ENCODE measurements at regions not wholly inside any gene's neighbourhood (a gene's known extent, or its start where the extent isn't known, plus 50 kb on each side); places are given as distances from the start of the nearest gene placed in this dataset.
"Not testable (repeated sequence)": the region's sequence is repeated elsewhere in the genome, so short reads cannot be mapped to it uniquely, and the experiment has no call there.

- H3K36me3 ChIP-seq (ENCODE audit: control insufficient read depth, insufficient read depth, low read length); DNase-seq (ENCODE audit: low read depth); H3K27me3 ChIP-seq (ENCODE audit: control insufficient read depth, insufficient read depth, low read length); H3K4me3 ChIP-seq (ENCODE audit: low read depth, low read length): not testable (repeated sequence)
These were observed 298.0 kb downstream of the ANAPC1 start for GRCh38 chr2:111586014-111586413.

GRCh38 chr2:111595072-111595471, 288.9 kb downstream of the ANAPC1 start:
- not testable (repeated sequence) for H3K4me3 ChIP-seq (ENCODE audit: low read depth, low read length); H3K27me3 ChIP-seq (ENCODE audit: control insufficient read depth, insufficient read depth, low read length); H3K36me3 ChIP-seq (ENCODE audit: control insufficient read depth, insufficient read depth, low read length); DNase-seq (ENCODE audit: low read depth)

DNA sequence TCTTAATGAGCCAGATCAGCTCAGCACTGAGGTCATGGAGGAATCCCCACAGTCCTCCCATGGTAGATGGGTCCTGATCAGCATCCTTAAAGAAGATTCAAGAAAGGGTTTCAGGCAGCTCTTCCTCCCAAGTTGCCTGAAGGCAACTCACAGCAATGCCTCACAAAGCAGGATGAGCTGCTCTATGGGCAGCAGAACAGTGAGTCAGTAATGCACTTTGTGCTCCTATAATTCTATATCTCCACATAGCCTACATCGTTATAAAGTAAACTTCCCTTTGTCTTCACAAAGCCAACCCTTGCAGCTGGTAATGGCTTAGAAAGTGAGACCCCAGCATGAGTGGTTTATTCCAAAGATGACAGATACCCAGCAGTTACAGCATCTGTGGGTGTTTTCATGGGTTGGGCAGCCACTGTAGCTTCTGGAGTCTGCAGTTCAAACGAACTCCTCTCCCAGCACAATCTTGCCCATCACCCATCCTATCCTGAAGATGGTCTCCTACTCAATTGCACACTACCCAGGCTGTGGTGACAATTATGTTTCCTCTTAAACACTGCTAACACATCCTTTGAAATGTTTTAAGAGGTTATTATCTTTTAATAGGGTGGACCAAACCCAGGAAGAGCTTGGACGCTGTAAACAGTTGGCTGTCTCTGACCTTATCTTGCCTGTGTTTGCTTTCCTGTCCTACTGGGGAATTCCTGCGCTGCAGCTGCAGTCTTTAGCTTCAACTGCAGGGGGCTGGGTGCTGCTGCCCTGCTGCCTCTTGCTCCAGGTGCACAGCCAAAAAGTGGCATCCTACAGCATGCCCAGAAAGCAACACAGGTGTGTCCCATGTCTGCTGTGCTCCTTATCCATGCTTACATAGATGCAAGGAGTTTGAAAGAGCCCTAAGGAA, 286.9 kb downstream of the ANAPC1 start:
- DNase-seq (ENCODE audit: low read depth); H3K4me3 ChIP-seq (ENCODE audit: low read depth, low read length); H3K36me3 ChIP-seq (ENCODE audit: control insufficient read depth, insufficient read depth, low read length); H3K27me3 ChIP-seq (ENCODE audit: control insufficient read depth, insufficient read depth, low read length): not testable (repeated sequence)

- not testable (repeated sequence) for DNase-seq (ENCODE audit: low read depth); H3K4me3 ChIP-seq (ENCODE audit: low read depth, low read length); H3K36me3 ChIP-seq (ENCODE audit: control insufficient read depth, insufficient read depth, low read length); H3K27me3 ChIP-seq (ENCODE audit: control insufficient read depth, insufficient read depth, low read length)
These were observed 285.0 kb downstream of the ANAPC1 start for GRCh38 chr2:111598944-111599343.

GRCh38 chr2:111602259-111602658, 281.7 kb downstream of the ANAPC1 start:
- not testable (repeated sequence) for DNase-seq (ENCODE audit: low read depth); H3K4me3 ChIP-seq (ENCODE audit: low read depth, low read length); H3K27me3 ChIP-seq (ENCODE audit: control insufficient read depth, insufficient read depth, low read length); H3K36me3 ChIP-seq (ENCODE audit: control insufficient read depth, insufficient read depth, low read length)

- not testable (repeated sequence) for H3K4me3 ChIP-seq (ENCODE audit: low read depth, low read length); H3K27me3 ChIP-seq (ENCODE audit: control insufficient read depth, insufficient read depth, low read length); H3K36me3 ChIP-seq (ENCODE audit: control insufficient read depth, insufficient read depth, low read length); DNase-seq (ENCODE audit: low read depth)
These were observed 278.2 kb downstream of the ANAPC1 start for GRCh38 chr2:111605798-111606197.

DNA sequence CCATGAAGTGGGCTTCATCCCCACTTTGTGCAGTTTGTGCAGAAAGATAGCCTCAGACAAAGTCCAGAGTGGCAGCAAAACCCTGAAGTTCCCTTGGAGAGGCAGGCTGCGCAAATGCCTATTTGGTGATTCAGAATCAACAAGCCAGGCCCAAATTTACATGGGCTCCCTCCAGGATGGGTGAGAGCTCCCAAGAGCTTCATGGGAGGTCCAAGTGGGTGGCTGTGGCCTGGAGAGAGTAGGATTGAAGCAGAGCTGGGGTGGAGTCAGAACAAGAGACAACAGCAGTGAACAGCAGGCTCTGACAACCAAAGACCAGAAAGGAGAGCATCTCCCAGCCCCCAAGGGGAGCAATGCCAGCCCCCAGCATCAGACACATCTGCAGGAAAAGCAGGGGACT, 277.4 kb downstream of the ANAPC1 start:
- not testable (repeated sequence) for H3K4me3 ChIP-seq (ENCODE audit: low read depth, low read length); DNase-seq (ENCODE audit: low read depth); H3K36me3 ChIP-seq (ENCODE audit: control insufficient read depth, insufficient read depth, low read length); H3K27me3 ChIP-seq (ENCODE audit: control insufficient read depth, insufficient read depth, low read length)

DNA sequence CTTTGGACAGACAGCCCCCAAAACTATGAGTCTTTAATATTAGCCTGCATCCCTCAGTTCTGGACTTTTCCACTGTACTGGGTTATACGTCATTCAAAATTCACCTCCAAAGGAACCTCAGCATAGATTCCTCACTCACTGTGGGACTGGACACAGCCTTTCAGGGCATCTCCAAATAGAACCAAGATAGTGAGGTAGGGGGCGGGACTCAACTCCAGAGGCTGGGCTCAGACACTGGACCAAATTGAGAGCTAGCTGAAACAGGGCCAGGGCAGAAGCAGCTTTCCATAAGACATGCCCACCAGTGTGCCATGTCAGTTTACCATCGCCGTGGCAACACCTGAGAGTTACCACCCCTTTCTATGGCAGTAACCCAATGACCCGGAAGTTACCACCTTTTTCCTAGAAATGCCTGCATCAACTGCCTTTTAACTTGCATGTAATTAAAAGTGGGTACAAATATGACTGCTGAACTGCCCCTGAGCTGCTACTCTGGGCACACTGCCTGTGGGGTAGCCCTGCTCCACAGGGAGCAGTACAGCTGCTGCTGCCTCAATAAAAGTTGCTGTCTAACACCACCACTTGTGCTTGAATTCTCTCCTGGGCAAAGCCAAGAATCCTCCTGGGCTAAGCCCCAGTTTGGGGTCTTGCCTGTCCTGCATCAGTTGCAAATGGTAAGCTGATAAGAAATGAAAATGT, 274.7 kb downstream of the ANAPC1 start:
- H3K4me3 ChIP-seq (ENCODE audit: low read depth, low read length); DNase-seq (ENCODE audit: low read depth); H3K27me3 ChIP-seq (ENCODE audit: control insufficient read depth, insufficient read depth, low read length); H3K36me3 ChIP-seq (ENCODE audit: control insufficient read depth, insufficient read depth, low read length): not testable (repeated sequence)

- not testable (repeated sequence) for H3K36me3 ChIP-seq (ENCODE audit: control insufficient read depth, insufficient read depth, low read length); DNase-seq (ENCODE audit: low read depth)
These were observed 274.0 kb downstream of the ANAPC1 start for GRCh38 chr2:111610035-111610434.

GRCh38 chr2:111616651-111617218, 267.3 kb downstream of the ANAPC1 start:
- no peak for DNase-seq (ENCODE audit: low read depth)
- H3K36me3 ChIP-seq (ENCODE audit: control insufficient read depth, insufficient read depth, low read length): no peaks in the 10 kb centered on the region
- TF ChIP-seq CTCF (IDR thresholded peaks at IDR 0.05; ENCODE audit: insufficient read depth, low read length, poor library complexity, severe bottlenecking): no peak
- H3K27me3 ChIP-seq (ENCODE audit: control insufficient read depth, insufficient read depth, low read length): no peaks in the 10 kb centered on the region
- no peak overlapping the region for H3K4me3 ChIP-seq (ENCODE audit: low read depth, low read length)

More at GRCh38 chr2:111610035-111610434, 274.0 kb downstream of the ANAPC1 start:
- H3K4me3 ChIP-seq (ENCODE audit: low read depth, low read length); H3K27me3 ChIP-seq (ENCODE audit: control insufficient read depth, insufficient read depth, low read length): not testable (repeated sequence)

Data from kidney epithelial cell (primary cell).